ENCODE measurements at regions not wholly inside any gene's neighbourhood (a gene's known extent, or its start where the extent isn't known, plus 50 kb on each side); places are given as distances from the start of the nearest gene placed in this dataset.

- Histone ChIP-seq H3K9me1 (ENCODE audit: insufficient read depth, low read length) (no peaks in the 10 kb centered on the region), H4K20me1 (ENCODE audit: insufficient read depth, low read length) (no peaks in the 10 kb centered on the region), H3K9ac (ENCODE audit: low read depth, low read length) (no peak overlapping the region), H3K79me1 (ENCODE audit: low read depth in 1 of 2, low read length in 2 of 2) (no peaks in the 10 kb centered on the region), H2AFZ (replicated peaks; ENCODE audit: low read length, poor library complexity) (no peak overlapping the region), H4K5ac (ENCODE audit: low read depth, low read length) (no peak overlapping the region), H3K27me3 (ENCODE audit: control insufficient read depth, insufficient read depth, low read length) (no peaks in the 10 kb centered on the region), H4K91ac (ENCODE audit: insufficient read depth, low read depth, low read length) (no peak overlapping the region), H3K18ac (ENCODE audit: low read depth, low read length) (no peak overlapping the region), H3K56ac (ENCODE audit: extremely low read depth, insufficient read depth, low read length) (no peak overlapping the region), H2AK9ac (replicated peaks; ENCODE audit: low read depth, low read length, poor library complexity) (no peak overlapping the region), H3K4me3 (ENCODE audit: insufficient read depth, low read depth, low read length) (no peak overlapping the region), H3K14ac (replicated peaks; ENCODE audit: low read depth, low read length) (no peak overlapping the region), H4K8ac (ENCODE audit: low read depth in 2 of 2, low read length in 2 of 2) (no peak overlapping the region), H3K9me3 (ENCODE audit: control insufficient read depth, insufficient read depth, low read length) (peaks cover 2% of the 10 kb centered on the region; the same call in 1 of the 2 replicates), H3K4me1 (ENCODE audit: control insufficient read depth, insufficient read depth, low read length) (no peaks in the 10 kb centered on the region), H3K4ac (ENCODE audit: low read depth, low read length) (no peak overlapping the region), H3K27ac (ENCODE audit: insufficient read depth, low read length) (no peak overlapping the region), H2AK5ac (ENCODE audit: low read depth, low read length) (no peak overlapping the region), H3K36me3 (ENCODE audit: control insufficient read depth, insufficient read depth, low read length) (no peaks in the 10 kb centered on the region), H2BK15ac (ENCODE audit: low read depth, low read length) (no peak overlapping the region), H2BK120ac (ENCODE audit: low read depth, low read length) (no peak overlapping the region), H3K4me2 (ENCODE audit: low read depth, low read length) (no peak overlapping the region), H2BK5ac (ENCODE audit: low read depth, low read length, poor library complexity, severe bottlenecking) (no peak overlapping the region), H2BK20ac (ENCODE audit: low read depth, low read length) (no peak overlapping the region), H3K23ac (ENCODE audit: low read depth, low read length) (no peak overlapping the region)
- no peak for TF ChIP-seq MXI1 (IDR thresholded peaks at IDR 0.05; ENCODE audit: borderline replicate concordance, low read depth, low read length)
- TF ChIP-seq RFX5 (IDR thresholded peaks at IDR 0.05; ENCODE audit: low read depth, low read length), result no peak
- TF ChIP-seq NFE2L2 (IDR thresholded peaks at IDR 0.05; ENCODE audit: low read depth, low read length), result no peak
- no peak for TF ChIP-seq MAZ (IDR thresholded peaks at IDR 0.05; ENCODE audit: borderline replicate concordance, low read depth, low read length)
- no peak for TF ChIP-seq CTCF (conservative IDR thresholded peaks at IDR 0.05; ENCODE audit: low read depth, low read length)
- no peak for TF ChIP-seq RCOR1 (IDR thresholded peaks at IDR 0.05; ENCODE audit: insufficient replicate concordance, low read length)
- dilution Hi-C loops (cut with HindIII; ENCODE audit: low sequenced_read_pairs, unreplicated experiment) (no loop called here), in situ Hi-C loops (cut with MboI; ENCODE audit: low sequenced_read_pairs) (no loop called here), intact Hi-C loops (cut with micrococcal nuclease) (no loop called here)
- DNase-seq (no peak), ATAC-seq (ENCODE audit: low read depth) (no peak)
- BruUV-seq (replicated peaks), result no TSS peak
- no CpG with 5 or more reads among the region's 1 CpG for WGBS, 2 experiments (ENCODE audit: extremely low coverage in 2 of 2, insufficient read length in 1 of 2)
- CTCF ChIA-PET, result no interaction called here
- POLR2A ChIA-PET (ENCODE audit: unreplicated experiment), result no interaction called here
These were observed 569.9 kb downstream of the ANKRD7 start for GRCh38 chr7:118794419-118794818.

Data from IMR-90 (cell line).